GM20000 (cell line): ENCODE measurements at regions not wholly inside any gene's neighbourhood (a gene's known extent, or its start where the extent isn't known, plus 50 kb on each side); places are given as distances from the start of the nearest gene placed in this dataset.

Experiments
- DNase-seq: peaks from one replicate; pipeline ENCODE4 v3.0.0; 2012; ENCODE audit warnings: low spot score
- CTCF ChIP-seq: IDR thresholded peaks from 2 replicates; pipeline ENCODE4 v1.5.1; 2012; ENCODE audit warnings: mild to moderate bottlenecking, control low read depth; ENCODE audit errors: extremely low read depth, missing control alignments

- TF ChIP-seq CTCF = no peak
- no peak for DNase-seq
Observed at GRCh38 chr6:115704028-115704427, 356.7 kb downstream of the FRK start.

GRCh38 chr6:115691433-115691832, 369.3 kb downstream of the FRK start:
- no peak for TF ChIP-seq CTCF

GRCh38 chr6:115690854-115691253, 369.8 kb downstream of the FRK start:
- no peak for DNase-seq

More at GRCh38 chr6:115691433-115691832, 369.3 kb downstream of the FRK start:
- DNase-seq = no peak

GRCh38 chr6:115681978-115682775, 378.5 kb downstream of the FRK start:
- DNase-seq = no peak
- no peak for TF ChIP-seq CTCF

More at GRCh38 chr6:115690854-115691253, 369.8 kb downstream of the FRK start:
- no peak for TF ChIP-seq CTCF

GRCh38 chr6:115680621-115681020, 380.1 kb downstream of the FRK start:
- TF ChIP-seq CTCF = no peak
- no peak for DNase-seq

GRCh38 chr6:115677198-115677597, 383.5 kb downstream of the FRK start:
- TF ChIP-seq CTCF = no peak
- DNase-seq = no peak

- no peak for TF ChIP-seq CTCF
- no peak for DNase-seq
Observed at GRCh38 chr6:115675443-115675842, 385.2 kb downstream of the FRK start.
